ENCODE measurements at regions not wholly inside any gene's neighbourhood (a gene's known extent, or its start where the extent isn't known, plus 50 kb on each side); places are given as distances from the start of the nearest gene placed in this dataset.

DNA sequence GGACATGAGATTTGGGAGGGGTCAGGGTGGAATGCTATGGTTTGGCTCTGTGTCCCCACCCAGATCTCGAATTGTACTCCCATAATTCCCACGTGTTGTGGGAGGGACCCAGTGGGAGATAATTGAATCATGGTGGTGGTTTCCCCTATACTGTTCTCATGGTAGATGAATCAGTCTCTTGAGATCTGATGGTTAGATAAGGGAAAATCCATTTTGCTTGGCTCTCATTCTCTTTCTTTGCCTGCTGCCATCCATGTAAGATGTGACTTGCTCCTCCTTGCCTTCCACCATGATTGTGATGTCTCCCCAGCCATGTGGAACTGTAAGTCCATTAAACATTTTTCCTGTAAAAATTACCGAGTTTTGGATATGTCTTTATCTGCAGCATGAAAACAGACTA is 80.9 kb upstream of the GALNT5 start:
- intact Hi-C loops (cut with DNase I), result loop anchor here (10.0 kb wide), 1 partner anchor 842 kb away; the partner anchor contains the start of gene NR4A2

DNA sequence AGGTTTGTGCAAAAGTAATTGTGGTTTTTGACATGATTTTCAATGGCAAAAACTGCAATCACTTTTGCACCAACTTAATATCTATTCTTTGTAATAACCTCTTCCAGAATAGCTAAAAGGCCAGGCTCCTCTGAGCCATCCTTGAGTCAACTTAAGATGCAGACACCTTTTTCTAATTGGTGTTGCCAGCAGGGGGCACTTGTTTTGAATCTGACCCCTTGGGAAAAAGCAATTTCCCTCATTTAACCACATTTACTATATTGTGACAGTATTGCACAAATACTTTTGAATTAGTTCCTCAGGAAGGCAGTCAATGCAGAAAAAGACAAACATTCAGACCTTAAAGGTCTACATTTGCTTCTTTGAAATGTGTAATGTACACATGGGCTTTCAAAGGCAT is 78.6 kb upstream of the GALNT5 start:
- Histone ChIP-seq H3K9me3 (no peaks in the 10 kb centered on the region), H3K4me3 (no peak overlapping the region), H3K27me3 (no peaks in the 10 kb centered on the region), H3K27ac (no peak overlapping the region), H3K36me3 (no peaks in the 10 kb centered on the region), H3K4me1 (peaks cover 0 to 7% (median under 1%) of the 10 kb centered on the region in 4 donors)
- no peak for DNase-seq
- intact Hi-C loops (cut with DNase I), result loop anchor here (10.0 kb wide), 1 partner anchor 844 kb away; the partner anchor contains the start of gene NR4A2
- TF ChIP-seq POLR2AphosphoS5 (IDR thresholded peaks at IDR 0.05) (no peak), POLR2A (IDR thresholded peaks at IDR 0.05) (no peak), EP300 (IDR thresholded peaks at IDR 0.05) (no peak)
- TF ChIP-seq, protein P1, sequence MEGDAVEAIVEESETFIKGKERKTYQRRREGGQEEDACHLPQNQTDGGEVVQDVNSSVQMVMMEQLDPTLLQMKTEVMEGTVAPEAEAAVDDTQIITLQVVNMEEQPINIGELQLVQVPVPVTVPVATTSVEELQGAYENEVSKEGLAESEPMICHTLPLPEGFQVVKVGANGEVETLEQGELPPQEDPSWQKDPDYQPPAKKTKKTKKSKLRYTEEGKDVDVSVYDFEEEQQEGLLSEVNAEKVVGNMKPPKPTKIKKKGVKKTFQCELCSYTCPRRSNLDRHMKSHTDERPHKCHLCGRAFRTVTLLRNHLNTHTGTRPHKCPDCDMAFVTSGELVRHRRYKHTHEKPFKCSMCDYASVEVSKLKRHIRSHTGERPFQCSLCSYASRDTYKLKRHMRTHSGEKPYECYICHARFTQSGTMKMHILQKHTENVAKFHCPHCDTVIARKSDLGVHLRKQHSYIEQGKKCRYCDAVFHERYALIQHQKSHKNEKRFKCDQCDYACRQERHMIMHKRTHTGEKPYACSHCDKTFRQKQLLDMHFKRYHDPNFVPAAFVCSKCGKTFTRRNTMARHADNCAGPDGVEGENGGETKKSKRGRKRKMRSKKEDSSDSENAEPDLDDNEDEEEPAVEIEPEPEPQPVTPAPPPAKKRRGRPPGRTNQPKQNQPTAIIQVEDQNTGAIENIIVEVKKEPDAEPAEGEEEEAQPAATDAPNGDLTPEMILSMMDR (IDR thresholded peaks at IDR 0.05), result no peak

More for the DNA sequence above, 80.9 kb upstream of the GALNT5 start:
- H3K4me1 ChIP-seq, result peaks cover 0 to 17% (median 11%) of the 10 kb centered on the region in 4 donors
- DNase-seq, result no peak
- H3K36me3 ChIP-seq, result no peaks in the 10 kb centered on the region
- no peaks in the 10 kb centered on the region for H3K27me3 ChIP-seq
- TF ChIP-seq, protein P1 (IDR thresholded peaks at IDR 0.05), result no peak
- TF ChIP-seq EP300 (IDR thresholded peaks at IDR 0.05), result no peak
- no peak for TF ChIP-seq POLR2A (IDR thresholded peaks at IDR 0.05)
- no peak for TF ChIP-seq POLR2AphosphoS5 (IDR thresholded peaks at IDR 0.05)
- no peak overlapping the region for H3K27ac ChIP-seq
- no peaks in the 10 kb centered on the region for H3K9me3 ChIP-seq
- WGBS, 2 donors, result 81 to 89% methylated on average over 3 of the region's 3 CpGs
- H3K4me3 ChIP-seq, result no peak overlapping the region

- H3K27me3 ChIP-seq, result no peaks in the 10 kb centered on the region
- no peak overlapping the region for H3K27ac ChIP-seq
- H3K9me3 ChIP-seq, result no peaks in the 10 kb centered on the region
- no peak for DNase-seq
- intact Hi-C loops (cut with DNase I), result loop anchor here (10.0 kb wide), 1 partner anchor 845 kb away; the partner anchor contains the start of gene NR4A2
- no peaks in the 10 kb centered on the region for H3K36me3 ChIP-seq
- no peak overlapping the region for H3K4me3 ChIP-seq
- 86 to 91% methylated on average over 4 of the region's 4 CpGs for WGBS, 2 donors
- H3K4me1 ChIP-seq, result peaks cover 0 to under 1% (median 0%) of the 10 kb centered on the region in 4 donors
- TF ChIP-seq POLR2A (IDR thresholded peaks at IDR 0.05), result no peak
- TF ChIP-seq EP300 (IDR thresholded peaks at IDR 0.05), result no peak
- TF ChIP-seq, protein P1 (IDR thresholded peaks at IDR 0.05), result no peak
- TF ChIP-seq POLR2AphosphoS5 (IDR thresholded peaks at IDR 0.05), result no peak
These were observed 78.0 kb upstream of the GALNT5 start for GRCh38 chr2:157179324-157180105.

DNA sequence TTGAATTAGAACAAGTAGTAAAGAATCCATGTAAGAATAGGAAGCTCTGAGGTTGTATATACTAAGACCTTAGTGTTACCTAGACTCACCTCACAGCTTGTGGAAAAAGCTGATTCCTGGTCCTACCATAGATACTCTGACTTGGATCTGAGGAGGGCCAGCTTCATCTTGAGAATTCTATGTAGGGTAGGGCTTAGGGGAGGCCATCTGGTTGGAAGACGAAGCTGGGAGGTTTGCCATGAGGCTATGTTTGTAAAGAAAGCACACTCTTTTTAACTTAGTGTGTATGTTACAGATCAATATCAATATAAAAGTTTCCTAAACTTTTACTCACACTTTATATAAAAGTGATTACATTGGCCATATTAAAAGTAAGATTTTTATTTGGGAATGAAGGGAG is 77.1 kb upstream of the GALNT5 start:
- TF ChIP-seq, protein P1 (IDR thresholded peaks at IDR 0.05), result no peak
- TF ChIP-seq POLR2A (IDR thresholded peaks at IDR 0.05) (no peak), POLR2AphosphoS5 (IDR thresholded peaks at IDR 0.05) (no peak), EP300 (IDR thresholded peaks at IDR 0.05) (no peak)
- 76 to 90% methylated on average over 1 of the region's 1 CpG for WGBS, 2 donors
- H3K9me3 ChIP-seq, result no peaks in the 10 kb centered on the region
- no peaks in the 10 kb centered on the region for H3K4me1 ChIP-seq
- no peak overlapping the region for H3K27ac ChIP-seq
- H3K36me3 ChIP-seq, result no peaks in the 10 kb centered on the region
- DNase-seq, result no peak
- no peak overlapping the region for H3K4me3 ChIP-seq
- H3K27me3 ChIP-seq, result no peaks in the 10 kb centered on the region
- intact Hi-C loops (cut with DNase I), result no loop called here

All from sigmoid colon (tissue), 6 donors.